ENCODE measurements at regions not wholly inside any gene's neighbourhood (a gene's known extent, or its start where the extent isn't known, plus 50 kb on each side); places are given as distances from the start of the nearest gene placed in this dataset.

DNA sequence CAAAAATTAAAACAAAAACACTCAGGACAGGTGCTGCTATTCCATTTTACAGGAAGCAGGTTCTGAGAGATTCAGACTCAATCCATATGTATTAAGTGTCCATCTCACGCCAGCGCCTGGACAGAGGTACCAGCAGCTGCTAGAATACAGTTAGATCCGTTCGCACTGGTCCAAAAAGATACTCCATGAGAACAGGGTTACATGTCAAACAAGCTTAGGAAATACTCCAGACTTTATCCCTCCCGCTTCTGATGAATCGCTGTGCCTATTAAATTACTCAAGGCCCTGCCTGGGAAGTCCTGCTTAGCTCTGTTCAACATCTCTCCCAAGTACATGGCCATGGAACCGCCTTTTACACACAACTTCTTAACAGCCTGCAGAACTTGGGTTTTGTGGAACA is 50.2 kb upstream of the SLC35C1 start (continued):
- TF ChIP-seq, protein P1, sequence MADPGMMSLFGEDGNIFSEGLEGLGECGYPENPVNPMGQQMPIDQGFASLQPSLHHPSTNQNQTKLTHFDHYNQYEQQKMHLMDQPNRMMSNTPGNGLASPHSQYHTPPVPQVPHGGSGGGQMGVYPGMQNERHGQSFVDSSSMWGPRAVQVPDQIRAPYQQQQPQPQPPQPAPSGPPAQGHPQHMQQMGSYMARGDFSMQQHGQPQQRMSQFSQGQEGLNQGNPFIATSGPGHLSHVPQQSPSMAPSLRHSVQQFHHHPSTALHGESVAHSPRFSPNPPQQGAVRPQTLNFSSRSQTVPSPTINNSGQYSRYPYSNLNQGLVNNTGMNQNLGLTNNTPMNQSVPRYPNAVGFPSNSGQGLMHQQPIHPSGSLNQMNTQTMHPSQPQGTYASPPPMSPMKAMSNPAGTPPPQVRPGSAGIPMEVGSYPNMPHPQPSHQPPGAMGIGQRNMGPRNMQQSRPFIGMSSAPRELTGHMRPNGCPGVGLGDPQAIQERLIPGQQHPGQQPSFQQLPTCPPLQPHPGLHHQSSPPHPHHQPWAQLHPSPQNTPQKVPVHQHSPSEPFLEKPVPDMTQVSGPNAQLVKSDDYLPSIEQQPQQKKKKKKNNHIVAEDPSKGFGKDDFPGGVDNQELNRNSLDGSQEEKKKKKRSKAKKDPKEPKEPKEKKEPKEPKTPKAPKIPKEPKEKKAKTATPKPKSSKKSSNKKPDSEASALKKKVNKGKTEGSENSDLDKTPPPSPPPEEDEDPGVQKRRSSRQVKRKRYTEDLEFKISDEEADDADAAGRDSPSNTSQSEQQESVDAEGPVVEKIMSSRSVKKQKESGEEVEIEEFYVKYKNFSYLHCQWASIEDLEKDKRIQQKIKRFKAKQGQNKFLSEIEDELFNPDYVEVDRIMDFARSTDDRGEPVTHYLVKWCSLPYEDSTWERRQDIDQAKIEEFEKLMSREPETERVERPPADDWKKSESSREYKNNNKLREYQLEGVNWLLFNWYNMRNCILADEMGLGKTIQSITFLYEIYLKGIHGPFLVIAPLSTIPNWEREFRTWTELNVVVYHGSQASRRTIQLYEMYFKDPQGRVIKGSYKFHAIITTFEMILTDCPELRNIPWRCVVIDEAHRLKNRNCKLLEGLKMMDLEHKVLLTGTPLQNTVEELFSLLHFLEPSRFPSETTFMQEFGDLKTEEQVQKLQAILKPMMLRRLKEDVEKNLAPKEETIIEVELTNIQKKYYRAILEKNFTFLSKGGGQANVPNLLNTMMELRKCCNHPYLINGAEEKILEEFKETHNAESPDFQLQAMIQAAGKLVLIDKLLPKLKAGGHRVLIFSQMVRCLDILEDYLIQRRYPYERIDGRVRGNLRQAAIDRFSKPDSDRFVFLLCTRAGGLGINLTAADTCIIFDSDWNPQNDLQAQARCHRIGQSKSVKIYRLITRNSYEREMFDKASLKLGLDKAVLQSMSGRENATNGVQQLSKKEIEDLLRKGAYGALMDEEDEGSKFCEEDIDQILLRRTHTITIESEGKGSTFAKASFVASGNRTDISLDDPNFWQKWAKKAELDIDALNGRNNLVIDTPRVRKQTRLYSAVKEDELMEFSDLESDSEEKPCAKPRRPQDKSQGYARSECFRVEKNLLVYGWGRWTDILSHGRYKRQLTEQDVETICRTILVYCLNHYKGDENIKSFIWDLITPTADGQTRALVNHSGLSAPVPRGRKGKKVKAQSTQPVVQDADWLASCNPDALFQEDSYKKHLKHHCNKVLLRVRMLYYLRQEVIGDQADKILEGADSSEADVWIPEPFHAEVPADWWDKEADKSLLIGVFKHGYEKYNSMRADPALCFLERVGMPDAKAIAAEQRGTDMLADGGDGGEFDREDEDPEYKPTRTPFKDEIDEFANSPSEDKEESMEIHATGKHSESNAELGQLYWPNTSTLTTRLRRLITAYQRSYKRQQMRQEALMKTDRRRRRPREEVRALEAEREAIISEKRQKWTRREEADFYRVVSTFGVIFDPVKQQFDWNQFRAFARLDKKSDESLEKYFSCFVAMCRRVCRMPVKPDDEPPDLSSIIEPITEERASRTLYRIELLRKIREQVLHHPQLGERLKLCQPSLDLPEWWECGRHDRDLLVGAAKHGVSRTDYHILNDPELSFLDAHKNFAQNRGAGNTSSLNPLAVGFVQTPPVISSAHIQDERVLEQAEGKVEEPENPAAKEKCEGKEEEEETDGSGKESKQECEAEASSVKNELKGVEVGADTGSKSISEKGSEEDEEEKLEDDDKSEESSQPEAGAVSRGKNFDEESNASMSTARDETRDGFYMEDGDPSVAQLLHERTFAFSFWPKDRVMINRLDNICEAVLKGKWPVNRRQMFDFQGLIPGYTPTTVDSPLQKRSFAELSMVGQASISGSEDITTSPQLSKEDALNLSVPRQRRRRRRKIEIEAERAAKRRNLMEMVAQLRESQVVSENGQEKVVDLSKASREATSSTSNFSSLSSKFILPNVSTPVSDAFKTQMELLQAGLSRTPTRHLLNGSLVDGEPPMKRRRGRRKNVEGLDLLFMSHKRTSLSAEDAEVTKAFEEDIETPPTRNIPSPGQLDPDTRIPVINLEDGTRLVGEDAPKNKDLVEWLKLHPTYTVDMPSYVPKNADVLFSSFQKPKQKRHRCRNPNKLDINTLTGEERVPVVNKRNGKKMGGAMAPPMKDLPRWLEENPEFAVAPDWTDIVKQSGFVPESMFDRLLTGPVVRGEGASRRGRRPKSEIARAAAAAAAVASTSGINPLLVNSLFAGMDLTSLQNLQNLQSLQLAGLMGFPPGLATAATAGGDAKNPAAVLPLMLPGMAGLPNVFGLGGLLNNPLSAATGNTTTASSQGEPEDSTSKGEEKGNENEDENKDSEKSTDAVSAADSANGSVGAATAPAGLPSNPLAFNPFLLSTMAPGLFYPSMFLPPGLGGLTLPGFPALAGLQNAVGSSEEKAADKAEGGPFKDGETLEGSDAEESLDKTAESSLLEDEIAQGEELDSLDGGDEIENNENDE (IDR thresholded peaks at IDR 0.05; ENCODE audit: insufficient replicate concordance, low read length): no peak
- no peak for TF ChIP-seq RNF2 (IDR thresholded peaks at IDR 0.05; ENCODE audit: borderline replicate concordance, low read depth, low read length, missing control alignments, poor library complexity, severe bottlenecking)
- TF ChIP-seq EZH2 (IDR thresholded peaks at IDR 0.05; ENCODE audit: low read depth, low read length, severe bottlenecking): no peak
- no peak for TF ChIP-seq YY1 (IDR thresholded peaks at IDR 0.05; ENCODE audit: low read depth, low read length)
- no peak for TF ChIP-seq ZNF274 (IDR thresholded peaks at IDR 0.05; ENCODE audit: borderline replicate concordance, extremely low read depth, low read length)
- no peak for TF ChIP-seq PHF8 (conservative IDR thresholded peaks at IDR 0.05; ENCODE audit: low read depth, low read length)
- no peak for TF ChIP-seq TAF7 (optimal IDR thresholded peaks at IDR 0.05; ENCODE audit: borderline replicate concordance, low read depth, low read length)
- TF ChIP-seq HDAC6 (IDR thresholded peaks at IDR 0.05; ENCODE audit: low read depth, low read length): no peak
- TF ChIP-seq SP1 (IDR thresholded peaks at IDR 0.05; ENCODE audit: low read depth, low read length): no peak
- no peak for TF ChIP-seq POLR2AphosphoS5 (IDR thresholded peaks at IDR 0.05; ENCODE audit: low read depth, low read length)
